HG03095 (cell line): ENCODE measurements at regions not wholly inside any gene's neighbourhood (a gene's known extent, or its start where the extent isn't known, plus 50 kb on each side); places are given as distances from the start of the nearest gene placed in this dataset.
"Not testable (repeated sequence)": the region's sequence is repeated elsewhere in the genome, so short reads cannot be mapped to it uniquely, and the experiment has no call there.

ENCODE experiments used
- ATAC-seq: cut with Tn5 transposase; IDR thresholded peaks from one replicate; pipeline ENCODE4 v1.9.1; 2021; ENCODE audit warnings: moderate library complexity; ENCODE audit not compliant: unreplicated experiment

DNA sequence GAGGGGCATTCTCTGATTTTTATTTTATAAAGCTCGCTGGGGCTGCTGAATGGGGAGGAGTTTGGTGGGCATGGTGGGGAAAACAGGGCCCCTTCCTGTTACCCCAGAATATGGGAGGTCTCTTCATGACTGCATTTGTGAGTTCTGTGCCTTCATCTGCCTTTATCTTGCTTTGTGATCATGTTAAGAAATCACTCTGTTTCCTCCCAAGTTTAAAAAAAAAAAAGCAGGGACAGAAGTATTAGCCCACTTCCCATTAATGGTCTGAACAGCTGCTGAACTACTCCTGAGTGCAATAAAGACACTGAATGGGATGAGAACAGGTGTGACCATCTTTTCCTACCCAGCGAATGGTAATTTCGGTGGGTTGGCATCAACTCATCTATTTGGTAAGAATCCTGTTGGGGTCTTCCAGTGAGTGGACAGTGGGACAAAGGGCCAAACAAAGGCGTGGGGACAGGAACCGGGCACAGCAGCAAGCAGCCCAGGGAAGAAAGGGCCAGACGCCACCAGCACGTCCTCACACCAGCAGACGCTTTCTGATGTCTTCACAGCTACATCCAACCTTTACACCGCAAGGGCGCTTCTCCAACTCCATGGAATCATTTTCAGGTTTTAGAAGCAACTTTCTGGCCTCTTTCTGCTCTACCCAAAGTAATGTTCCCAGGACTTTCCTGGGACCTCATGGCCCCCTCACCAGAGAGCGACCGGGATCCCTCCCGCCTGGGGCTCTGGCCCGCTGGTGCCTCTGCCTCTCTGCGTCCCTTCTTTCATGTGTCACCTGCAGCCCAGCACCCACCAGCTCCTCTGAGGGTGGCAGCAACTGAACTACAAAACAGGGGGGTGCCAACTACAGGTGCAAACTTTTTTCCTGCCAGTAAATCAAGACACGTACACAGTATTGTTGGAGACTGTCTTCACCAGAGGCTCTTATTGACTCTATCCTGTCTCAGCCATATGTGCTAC lies 160.2 kb downstream of the ADSS2 start:
- ATAC-seq, result no peak

- ATAC-seq, result no peak
These were observed 157.0 kb downstream of the ADSS2 start for GRCh38 chr1:244294599-244295224.

GRCh38 chr1:244296003-244296402 lies 155.7 kb downstream of the ADSS2 start:
- ATAC-seq, result no peak

- ATAC-seq, result no peak
These were observed 155.3 kb downstream of the ADSS2 start for GRCh38 chr1:244296447-244296846.

- no peak for ATAC-seq
These were observed 154.6 kb downstream of the ADSS2 start for GRCh38 chr1:244297087-244297486.

DNA sequence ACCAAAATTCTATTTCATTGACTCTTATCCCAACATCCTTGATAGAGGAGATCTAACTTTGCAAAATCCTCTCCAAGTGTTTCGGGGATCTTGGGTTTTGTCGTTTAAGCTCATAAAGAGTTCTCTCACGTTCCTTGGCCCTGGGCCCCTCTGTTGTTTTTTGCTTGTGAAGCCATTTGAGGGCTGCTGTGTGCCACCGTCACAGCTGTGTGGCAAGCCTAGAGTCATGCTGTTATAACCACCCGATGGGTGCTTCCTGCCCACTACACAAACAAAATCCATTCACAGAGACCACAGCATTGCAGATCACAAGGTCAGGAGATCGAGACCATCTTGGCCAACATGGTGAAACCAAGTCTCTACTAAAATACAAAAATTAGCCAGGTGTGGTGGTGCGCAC lies 154.1 kb downstream of the ADSS2 start:
- no peak for ATAC-seq

- not testable (repeated sequence) for ATAC-seq
These were observed 151.7 kb downstream of the ADSS2 start for GRCh38 chr1:244300029-244300375.

- ATAC-seq, result no peak
These were observed 150.0 kb downstream of the ADSS2 start for GRCh38 chr1:244301595-244302130.

DNA sequence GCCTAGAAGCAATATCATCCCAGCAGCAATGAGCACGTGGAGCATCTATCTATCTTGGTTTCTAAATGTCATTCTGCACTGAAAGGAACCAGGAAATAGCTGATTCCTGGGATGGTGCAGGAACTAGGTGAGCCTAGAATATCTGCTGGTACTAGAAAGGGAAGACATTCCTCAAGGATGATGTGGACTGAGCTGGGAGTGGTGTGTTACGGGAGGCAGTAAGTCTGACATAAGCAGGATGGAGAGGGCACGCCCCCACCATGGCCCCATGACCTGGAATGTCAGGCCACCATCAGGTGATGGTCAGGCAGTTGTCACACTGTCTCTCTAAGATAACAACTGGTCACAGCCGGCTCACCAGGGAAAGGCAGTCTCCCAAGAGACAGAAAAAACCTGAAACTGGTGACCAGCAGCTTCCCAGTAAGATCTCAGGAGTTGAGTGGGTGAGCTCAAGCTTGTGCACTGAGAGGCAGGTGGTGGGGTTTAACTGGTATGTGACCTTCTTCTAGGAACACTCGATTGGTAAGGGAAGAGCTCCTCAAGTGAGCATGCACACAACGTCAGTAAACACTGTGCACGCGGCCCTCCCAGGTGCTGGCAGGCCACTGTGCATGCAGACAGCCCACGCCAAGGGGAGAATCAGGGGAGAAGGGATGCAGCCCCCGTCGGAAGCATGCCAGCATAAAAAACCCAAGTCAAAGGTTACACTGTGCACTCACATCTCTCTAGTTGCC lies 148.7 kb downstream of the ADSS2 start:
- ATAC-seq, result no peak

DNA sequence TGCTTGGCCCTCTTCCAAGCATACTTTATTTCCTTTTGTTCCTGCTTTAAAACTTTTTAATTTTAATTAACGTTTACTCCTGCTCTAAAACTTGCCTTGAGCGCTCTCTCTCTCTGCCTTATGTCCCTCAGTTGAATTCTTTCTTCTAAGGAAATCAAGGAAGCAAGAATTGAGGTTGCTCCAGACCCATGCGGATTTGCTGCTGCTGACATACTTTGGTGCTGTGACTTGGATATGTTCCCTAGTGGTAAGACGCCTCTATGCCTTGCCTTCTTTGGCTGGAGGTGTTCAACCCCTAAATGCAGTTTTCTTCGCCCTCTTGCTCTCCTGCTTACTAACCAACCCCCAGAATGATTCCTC lies 148.1 kb downstream of the ADSS2 start:
- no peak for ATAC-seq

DNA sequence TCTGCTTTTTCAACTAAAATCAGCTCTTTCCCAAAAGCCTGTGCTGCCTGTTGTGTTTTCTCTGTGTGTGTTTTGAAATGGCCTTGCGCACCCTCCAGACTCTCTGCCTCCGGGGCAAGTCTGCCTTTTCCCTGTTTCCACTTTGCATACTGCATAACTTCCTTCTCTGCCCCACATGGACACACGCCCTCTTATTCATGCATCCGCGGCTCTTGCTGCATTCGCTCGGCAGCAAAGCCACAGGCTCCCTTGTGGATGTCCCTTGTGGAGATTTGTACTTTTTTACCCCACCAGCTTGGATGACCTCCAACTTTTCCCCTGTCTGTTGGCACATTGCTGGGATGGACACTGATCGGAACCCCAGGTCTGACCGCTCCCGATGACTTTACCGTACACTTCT lies 147.6 kb downstream of the ADSS2 start:
- ATAC-seq, result no peak

DNA sequence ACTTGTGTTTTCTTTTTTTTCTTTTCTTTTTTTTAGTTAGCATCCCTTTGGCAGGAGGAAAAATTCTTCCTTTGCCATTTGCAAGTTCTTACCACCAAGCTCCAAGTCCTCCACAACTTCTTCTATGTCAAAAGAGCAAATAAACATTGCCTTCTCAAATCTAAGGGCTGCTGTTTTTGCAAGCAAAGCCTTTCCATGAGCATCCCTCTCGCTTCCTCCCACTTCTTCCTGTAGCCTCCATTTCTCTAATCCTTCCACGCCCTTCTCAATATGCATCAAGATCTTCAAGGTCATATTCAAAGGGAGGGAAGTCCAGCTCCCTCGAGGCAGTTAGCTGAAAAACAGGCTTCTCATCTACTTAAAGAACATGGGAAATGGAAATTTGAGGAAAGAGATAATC lies 147.1 kb downstream of the ADSS2 start:
- no peak for ATAC-seq

DNA sequence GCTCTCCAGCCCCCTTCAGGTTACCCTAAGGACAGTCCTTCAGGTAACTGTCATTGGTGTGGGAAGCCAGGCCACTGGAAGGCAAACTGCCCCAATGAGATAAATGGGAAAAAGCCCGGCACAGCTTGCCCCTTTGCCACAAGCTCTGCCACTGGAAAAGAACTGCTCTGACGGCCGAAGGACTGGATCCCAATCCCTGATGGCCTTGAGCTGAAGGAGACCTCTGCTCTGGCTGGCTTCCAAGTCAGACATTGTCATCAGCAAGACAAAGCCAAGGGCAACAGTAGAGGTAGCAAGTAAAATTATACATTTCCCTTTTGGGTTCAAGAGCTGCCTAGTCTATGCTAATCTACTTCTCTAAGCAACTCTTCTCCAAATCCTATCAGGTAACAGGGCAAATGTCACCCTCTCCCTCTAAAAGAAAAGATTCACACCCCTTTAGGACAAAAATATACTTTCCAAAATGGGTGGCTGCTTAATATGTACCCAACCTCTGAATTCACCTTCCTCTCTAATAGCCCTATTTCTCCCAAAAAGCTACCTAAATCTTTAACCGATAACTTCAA lies 145.8 kb downstream of the ADSS2 start:
- ATAC-seq, result no peak

DNA sequence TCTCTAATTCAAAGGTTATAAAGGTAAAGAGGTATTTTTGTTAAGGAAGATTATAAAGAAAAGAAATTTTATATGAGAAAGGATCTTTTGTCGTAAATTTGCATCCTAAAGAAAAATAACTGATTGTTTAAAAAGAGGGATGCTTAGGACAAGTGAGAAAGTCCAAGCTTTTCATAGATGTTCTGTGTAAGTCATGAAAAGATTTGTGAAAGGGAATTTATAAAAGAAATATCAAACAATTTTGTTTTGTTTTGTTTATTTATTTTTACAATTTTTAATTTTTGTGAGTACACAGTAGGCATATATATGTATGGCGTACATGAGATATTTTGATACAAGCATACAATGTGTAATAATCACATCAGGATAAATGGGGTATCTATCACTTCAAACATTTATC lies 145.2 kb downstream of the ADSS2 start:
- ATAC-seq, result no peak

DNA sequence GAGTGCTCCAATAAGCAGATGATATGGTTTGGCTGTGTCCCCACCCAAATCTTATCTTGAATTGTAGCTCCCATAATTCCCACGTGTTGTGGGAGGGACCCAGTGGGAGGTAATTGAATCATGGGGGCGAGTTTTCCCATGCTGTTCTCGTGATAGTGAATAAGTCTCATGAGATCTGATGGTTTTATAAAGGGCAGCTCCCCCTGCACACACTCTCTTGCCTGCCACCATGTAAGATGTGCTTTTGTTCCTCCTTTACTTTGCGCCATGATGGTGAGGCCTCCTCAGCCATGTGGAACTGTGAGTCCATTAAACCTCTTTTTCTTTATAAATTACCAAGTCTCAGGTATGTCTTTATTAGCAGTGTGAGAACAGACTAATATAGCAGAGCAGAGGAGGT lies 142.5 kb downstream of the ADSS2 start:
- not testable (repeated sequence) for ATAC-seq

DNA sequence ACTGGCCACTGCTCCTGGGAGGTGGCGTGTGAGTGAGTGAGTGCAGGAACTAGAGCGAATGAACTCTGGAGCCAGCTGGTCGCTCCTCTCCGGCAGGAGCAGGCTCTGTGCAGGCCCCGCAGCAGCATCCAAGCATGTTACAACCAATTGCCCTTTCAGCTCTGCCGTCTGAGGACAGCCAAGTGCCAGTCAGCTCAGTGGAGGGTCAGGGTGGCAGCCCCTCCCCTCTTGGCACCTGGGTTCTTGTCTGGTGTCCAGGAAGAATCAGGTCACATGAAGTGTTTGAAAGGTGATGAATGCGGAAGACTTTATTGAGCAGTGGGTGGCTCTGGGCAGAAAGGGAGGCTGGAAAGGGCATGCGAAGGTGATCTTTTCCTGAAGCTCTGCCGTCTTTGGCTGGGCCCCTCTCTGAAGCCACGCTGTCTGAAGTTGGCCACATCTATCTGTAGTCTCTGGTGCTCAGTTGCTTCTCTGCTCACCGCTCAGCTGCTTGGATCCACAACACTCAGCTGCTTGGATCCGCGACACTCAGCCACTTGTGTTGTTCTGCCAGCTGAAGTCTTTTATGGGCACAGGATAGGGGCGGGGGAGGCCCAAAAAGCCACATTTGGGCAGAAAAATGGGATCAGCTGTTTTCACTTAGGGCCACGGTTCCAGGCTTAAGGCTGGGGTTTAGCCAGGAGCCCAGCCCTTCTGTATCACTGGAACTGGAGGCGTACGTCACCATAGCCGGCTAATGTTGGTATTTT lies 139.8 kb downstream of the ADSS2 start:
- ATAC-seq, result no peak

- ATAC-seq, result no peak
These were observed 138.4 kb downstream of the ADSS2 start for GRCh38 chr1:244313346-244313745.

- no peak for ATAC-seq
These were observed 136.7 kb downstream of the ADSS2 start for GRCh38 chr1:244314921-244315559.

GRCh38 chr1:244315996-244316395 lies 135.7 kb downstream of the ADSS2 start:
- no peak for ATAC-seq

DNA sequence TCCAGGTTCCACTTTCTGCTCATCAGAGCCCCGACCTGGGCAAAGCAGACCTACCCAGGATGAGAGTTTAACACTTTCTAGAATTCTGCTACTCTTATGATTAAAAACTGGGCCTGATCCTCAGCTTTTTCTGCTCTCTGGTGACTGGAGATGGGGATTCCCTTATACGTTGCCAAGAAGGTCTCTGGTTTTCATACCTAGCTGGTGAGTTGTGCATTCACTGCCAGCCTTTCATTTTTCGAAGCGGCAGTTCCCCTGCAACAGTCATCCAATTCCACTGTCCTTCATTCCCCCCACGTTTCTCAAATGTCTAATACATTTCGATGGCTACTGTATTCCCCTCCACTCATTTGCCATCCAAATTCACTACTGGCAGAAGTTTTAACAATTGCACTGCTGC lies 135.3 kb downstream of the ADSS2 start:
- ATAC-seq, result no peak
